NCI-H748 (cell line): ENCODE measurements at regions not wholly inside any gene's neighbourhood (a gene's known extent, or its start where the extent isn't known, plus 50 kb on each side); places are given as distances from the start of the nearest gene placed in this dataset.

Source experiments
- DNase-seq: peaks from one replicate; lab custom pipeline; 2025; ENCODE audit not compliant: unreplicated experiment; lab: John Stamatoyannopoulos, UW

DNA sequence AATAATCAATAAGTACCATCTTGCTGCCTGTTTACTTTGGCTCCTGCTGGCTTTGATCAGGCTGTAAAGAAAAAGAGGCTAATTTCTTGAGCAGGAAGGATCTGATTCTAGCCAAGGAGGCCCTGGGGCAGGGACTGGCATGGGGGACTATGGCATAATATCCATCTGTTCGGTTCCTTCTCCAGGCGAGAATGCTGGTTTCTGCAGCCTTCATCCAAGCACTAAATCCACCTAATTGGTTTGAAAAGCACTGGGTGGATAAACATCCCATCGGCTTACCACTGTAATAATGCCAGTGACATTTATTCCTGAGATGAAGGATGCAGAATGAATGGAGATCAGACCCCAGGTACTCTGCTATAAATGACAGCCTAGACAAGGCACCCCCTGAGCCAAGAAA is 180.0 kb upstream of the ASIC2 start:
- DNase-seq: no peak

DNA sequence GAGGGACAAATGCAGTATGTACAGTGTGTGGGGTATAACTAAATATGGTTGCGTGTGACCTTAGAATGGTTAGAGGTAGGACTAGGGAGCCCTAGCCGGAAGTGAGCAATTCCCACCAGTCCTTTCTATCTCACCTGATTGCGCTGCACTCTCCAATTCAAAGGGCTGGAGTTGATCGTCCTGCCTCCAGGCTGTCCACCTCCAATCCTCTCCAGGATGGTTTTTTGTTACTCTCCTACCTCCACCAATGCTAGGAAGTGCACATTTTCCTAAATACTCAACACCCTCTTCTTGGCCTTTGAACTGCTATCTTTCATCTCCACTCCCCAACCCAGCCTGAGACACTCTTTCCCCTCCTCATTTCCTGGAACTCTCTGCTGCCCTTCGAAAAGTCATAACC is 181.7 kb upstream of the ASIC2 start:
- no peak for DNase-seq

DNA sequence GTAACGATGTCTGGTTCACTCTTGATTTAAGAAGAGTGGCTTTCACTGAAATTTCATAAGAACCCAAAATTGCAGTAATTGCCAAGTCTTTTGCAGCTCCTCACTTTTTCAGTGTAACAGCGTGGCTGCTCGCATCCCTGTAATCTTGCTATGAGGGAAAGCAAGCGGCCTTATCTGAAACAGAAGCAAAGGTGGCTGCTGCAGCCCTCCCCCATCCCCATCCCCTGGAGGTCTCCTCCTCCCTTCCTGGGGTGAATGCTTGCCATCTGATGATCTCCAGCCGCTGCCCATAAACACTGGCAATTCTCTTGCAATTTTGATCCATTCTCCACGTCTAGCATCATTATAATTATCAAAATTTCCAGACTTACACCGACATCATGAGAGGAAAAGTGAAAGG is 182.5 kb upstream of the ASIC2 start:
- no peak for DNase-seq

DNA sequence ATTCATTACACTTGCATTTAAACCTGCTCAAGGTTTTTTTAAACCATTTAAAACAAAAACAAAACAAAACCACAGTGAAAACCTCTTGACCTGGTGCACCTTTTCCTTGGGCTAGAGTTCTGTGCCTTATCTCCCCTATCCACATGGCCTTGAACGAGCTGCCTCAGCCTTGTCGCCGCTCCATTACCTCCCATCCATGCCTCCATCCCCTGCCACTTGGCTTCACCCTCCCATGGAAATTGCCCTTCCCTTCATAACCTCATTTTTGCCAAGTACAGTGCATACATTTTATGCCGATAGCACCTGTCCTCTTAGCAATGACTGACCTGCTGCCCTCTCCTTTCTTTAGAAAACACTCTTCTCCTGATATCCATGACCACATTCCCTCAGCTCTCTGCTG is 188.6 kb upstream of the ASIC2 start:
- DNase-seq: no peak

DNA sequence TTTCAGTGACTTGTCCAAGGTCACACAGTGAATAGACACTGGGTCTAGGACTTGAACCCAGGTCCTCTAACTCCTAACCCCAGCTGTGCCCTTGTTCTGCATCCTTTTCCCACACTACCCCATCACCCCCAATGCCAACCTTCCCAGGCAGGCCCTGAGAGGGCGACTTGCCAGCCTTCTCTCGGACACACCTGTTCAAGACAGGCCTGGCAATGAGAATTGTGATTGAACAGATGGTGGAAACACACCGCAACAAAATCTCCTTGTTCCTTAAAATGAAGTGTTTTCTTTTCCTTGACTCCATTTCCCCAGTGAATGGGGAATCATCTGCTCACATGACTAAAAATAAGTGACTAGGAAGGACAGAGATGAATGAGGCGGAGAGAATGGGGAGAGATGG is 189.5 kb upstream of the ASIC2 start:
- DNase-seq: no peak

- no peak for DNase-seq
These were observed 191.5 kb upstream of the ASIC2 start for GRCh38 chr17:33484559-33484958.

DNA sequence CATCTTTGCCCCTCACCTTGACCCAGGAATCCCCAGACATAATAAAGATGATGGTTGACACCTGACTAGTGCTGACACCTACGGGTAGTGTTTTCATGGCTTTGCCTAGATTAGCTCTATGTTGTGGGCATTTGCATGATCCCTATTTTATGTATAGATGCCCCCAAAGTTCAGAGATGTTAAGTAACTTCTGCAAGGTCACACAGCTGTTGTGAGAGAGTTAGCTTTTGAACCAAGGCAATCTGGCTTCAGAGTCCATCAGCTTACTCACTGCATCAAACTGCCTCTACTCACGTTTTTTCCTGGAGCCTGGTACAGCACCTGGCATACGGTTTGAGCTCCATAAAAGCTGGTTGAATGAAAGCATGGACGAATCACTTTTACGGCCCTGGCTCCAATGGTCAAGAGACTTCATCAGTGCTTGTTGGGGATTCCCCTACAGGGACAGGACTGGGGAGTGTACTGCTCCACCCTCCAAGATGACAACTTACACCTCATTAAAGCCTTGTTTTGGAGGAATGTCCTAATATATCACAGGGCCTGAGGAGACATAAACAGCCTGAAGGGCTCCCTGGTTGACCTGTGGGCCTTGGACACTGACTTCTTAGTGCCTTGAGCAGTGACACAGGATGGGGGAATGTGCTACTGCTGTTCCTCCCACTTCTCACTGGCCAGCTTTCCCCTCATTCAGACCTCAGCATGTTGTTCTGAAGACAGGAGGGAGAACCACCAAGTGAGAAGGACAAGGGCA is 193.2 kb upstream of the ASIC2 start:
- no peak for DNase-seq

DNA sequence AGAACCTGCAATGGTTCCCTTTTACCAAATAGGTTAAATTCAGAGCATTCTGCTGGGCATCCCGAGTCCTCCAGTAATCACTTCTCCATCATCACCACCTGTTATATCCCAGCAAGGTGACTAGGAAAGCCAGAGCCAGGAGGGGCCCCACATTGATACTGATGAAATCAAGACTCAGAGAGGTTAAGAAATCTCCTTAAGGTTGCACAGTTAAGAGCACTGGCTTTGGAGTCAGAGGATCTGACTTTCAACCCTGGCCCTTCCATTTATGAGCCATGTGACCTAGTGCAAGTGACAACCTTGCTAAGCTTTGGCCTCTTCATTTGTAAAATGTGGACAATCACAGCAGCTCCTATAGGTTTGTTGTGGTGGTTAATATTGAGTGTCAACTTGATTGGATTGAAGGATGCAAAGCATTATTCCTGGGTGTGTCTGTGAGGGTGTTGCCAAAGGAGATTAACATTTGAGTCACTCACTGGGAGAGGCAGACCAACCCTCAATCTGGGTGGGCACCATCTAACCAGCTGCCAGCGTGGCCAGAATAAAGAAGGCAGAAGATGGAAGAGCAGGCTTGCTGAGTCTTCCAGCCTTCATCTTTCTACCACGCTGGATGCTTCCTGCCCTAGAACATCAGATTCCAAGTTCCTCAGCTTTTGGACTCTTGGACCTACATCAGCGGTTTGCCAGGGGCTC is 194.2 kb upstream of the ASIC2 start:
- no peak for DNase-seq

DNA sequence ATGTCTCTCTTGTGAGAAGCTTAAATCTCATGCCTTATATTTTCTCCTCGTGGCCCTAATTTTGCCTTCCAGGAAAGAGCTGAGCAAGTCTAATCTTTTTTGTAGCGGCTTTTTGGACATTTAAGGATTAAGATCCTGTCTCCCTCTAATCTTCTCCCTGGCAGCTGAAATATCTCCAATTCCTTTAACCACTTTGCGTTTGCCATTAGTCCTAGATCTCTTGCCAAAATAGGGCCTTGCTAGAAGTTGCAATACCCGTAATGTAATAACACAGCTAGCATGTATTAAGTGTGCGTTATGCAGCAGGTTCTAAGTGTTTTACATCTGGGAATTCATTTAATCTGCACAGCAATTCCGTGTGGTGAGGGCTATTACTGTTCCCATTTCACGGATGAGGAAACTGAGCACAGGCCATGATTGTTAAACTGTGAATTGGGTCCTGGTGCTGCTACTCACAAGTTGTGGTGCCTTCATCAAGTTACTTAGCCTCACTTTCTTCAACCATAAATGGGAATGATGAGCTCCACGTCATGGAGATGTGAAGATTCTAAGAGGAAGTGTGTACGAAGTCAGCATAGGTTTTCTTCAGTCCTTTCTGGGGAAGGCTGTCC is 198.9 kb upstream of the ASIC2 start:
- no peak for DNase-seq

DNA sequence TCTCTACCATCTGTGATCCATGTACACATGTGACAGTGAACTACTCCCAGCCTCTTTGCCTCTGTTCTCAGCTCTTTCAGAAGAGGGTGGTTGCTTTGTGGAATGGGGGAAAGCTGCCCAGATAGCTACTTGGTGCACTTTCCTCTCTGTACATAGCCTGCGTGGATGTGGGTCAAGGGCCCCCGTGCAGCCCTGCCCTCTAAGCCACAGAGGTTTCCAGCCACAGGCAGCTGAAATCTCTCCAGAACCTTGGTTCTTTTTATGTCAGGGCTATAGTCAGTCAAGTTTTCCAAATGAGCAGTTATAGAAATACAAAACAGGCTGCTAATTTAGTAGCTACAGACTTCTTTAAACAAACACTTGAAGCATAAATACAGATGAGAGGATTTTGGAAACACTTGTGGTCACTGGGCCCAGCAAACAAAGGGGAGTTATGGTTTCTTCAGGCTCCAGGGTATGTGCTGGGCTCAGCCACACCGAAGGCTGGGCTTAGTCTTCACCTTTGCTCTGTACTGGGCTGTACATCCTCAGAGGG is 199.7 kb upstream of the ASIC2 start:
- no peak for DNase-seq

GRCh38 chr17:33493566-33493965 is 200.5 kb upstream of the ASIC2 start:
- no peak for DNase-seq

- no peak for DNase-seq
These were observed 201.1 kb upstream of the ASIC2 start for GRCh38 chr17:33494151-33494550.

DNA sequence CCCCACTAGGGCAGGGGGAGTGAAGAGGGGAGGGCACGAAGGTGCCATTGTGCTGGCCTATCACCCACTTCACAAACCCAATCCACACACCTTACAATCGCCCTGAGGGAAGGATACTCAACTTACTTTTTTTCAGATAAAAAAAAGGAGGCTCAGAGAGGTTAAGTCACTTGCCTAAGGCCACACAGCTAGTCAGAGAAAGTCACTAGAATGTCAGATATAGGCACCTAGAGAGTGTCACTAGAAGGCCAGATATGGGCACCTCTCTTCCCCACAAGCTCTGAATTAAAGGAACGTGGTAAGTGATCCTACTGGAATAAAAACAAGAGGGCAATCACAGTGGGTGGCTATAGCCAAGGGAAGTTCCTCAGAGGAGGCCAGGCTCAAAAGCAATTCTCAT is 204.5 kb upstream of the ASIC2 start:
- DNase-seq: no peak

DNA sequence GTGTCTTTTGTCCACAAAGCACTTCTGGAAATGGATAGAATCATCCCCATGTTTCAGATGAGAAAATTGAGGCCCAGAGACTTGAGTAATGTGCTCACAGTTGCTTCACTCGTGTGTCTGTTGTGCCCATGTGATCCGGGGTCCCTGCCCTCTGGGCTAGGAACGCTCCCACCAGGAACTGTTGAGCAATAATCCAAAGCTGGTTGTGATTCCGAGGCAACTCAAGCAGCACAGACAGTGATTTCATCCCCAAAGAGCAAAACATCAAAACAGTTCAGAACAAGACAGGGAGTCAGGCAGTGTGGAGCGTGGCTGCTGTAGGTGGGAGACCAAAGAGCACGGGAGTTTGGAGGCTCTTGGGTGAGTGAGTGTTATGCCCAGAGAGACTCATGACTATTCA is 205.0 kb upstream of the ASIC2 start:
- no peak for DNase-seq

DNA sequence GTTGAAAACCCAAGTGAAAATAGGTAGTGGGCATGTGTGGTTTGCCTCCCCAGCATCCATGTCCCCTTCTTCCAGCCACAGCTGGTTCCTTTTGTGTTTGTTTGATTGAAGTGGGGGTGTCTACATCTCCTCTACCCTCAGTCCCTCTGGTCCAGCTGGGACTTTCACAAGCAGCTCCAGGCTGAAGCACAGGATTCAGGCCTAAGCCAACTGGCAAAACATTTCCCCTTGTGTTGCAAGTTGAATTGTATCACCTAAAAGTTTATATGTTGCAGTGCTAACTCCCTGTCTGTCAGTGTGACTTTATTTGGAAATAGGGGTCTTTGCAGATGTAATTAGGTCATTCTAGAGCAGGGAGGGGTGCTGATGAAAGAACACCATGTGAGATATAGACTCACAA is 205.9 kb upstream of the ASIC2 start:
- no peak for DNase-seq

GRCh38 chr17:33500151-33500550 is 207.1 kb upstream of the ASIC2 start:
- no peak for DNase-seq

DNA sequence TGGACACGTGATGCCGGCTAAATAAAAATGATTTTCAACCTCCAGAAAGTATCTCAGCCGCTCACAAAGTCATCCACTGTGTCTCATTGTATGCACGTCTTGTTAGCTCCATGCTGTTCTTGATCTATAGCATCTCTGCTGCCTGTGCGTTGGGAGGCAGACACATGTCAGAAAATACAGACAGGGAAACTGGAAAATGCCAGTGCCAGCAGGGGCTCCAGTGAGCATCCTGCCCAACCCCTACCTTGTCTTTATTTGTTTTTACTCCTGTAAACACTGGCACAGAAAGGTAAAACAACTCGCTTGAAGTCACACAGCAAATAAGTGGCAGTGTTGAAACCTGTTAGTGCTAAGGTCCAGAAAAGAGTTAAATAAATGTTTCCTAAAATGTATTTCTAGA is 208.1 kb upstream of the ASIC2 start:
- DNase-seq: no peak

- DNase-seq: no peak
These were observed 211.5 kb upstream of the ASIC2 start for GRCh38 chr17:33504571-33504970.

DNA sequence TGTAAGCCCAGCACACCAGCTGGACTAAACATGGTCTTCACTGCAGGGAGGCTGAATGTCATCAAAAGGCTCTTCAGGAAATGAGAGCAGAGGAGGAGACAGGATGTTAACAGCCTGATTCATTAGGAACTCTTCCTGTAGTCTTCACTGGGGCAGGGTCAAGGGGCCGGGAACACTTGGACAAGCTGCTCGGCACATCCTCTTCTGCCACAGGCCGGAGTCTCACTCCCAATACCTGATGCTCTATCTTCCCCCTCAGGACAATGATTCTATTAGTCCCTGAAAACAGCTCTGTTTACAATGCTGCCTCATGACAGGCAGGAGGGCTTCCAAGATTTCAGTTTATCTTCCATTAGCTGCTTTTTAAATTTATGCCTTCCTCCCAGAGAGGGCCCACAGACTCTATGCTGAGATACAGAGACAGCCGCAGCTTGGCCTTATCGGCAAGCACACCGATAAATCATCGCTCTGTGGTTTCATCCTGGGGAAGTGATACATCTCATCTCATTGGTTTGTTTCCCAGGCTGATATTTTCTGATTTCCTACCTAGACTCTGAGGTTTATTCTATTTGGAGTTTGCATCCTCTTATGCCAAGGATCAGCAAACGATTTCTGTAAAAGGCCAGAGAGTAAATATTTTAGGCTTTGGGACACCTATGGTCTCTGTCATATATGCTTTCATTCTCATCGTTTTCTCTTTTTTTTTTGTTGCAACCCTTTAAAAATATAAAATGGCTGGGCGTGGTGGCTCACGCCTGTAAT is 214.0 kb upstream of the ASIC2 start:
- no peak for DNase-seq

GRCh38 chr17:33508215-33508614 is 215.1 kb upstream of the ASIC2 start:
- no peak for DNase-seq

DNA sequence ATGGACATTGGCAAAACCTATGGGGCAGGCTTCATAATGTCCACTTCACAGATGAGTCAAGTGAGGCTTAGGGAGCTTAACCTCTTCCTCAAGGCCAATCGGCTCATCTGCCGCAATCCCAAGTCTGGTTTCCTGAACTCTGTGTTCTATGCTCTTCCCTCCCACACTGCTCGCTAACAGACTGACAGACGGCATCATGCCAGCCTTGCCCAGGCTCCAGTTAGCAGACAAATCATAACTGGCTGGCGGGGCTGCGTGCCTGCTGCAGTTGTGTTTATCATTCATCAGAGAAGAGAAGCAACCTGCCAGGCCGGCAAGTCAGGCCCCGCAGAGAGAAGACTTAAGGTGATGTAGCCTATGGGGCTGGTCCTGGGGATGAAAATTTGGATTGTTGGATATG is 216.2 kb upstream of the ASIC2 start:
- DNase-seq: no peak
